PC-3 (cell line): ENCODE measurements at regions not wholly inside any gene's neighbourhood (a gene's known extent, or its start where the extent isn't known, plus 50 kb on each side); places are given as distances from the start of the nearest gene placed in this dataset.

Experiments
- EZH2 ChIP-seq: fragments of 300-600 bp; sonication (generic); IDR thresholded peaks from one replicate; pipeline ENCODE4 v1.6.1; 2017; ENCODE audit warnings: antibody characterized with exemption, mild to moderate bottlenecking, low read length; ENCODE audit not compliant: unreplicated experiment
- TF ChIP-seq, protein P1 (sequence below): fragments of 300-600 bp; sonication (generic); conservative IDR thresholded peaks from 2 replicates; pipeline ENCODE4 v1.5.1; 2017; ENCODE audit warnings: antibody characterized with exemption, low read depth, mild to moderate bottlenecking, low read length

DNA sequence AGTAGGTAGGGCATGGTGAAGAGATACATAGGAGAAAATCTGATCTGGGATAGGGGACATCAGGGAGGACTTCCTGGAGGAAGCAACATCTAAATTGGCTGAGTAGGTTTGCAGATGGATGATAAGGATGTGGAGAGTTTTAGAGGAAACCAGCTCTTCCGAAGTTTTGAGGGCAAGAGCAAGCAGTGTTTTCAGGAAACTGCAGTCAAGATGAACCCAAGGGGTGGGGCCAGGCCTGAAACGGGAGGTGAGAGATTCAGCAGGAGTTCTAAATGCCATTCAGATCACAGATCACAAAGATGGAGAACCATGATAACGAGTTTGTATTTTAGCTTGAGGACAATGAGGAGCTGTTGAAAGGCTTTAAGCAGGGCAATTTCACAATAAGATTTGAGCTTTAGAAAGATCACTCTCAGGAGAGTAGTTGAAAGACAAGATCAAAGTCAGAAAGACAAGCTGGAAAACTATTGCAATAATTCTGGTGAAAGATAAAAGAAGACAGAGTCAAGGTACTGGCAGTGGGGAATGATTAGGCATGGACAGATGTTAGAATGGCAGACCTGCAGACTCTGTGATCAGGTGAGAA, 70.1 kb upstream of the PLXNC1 start:
- TF ChIP-seq, protein P1, sequence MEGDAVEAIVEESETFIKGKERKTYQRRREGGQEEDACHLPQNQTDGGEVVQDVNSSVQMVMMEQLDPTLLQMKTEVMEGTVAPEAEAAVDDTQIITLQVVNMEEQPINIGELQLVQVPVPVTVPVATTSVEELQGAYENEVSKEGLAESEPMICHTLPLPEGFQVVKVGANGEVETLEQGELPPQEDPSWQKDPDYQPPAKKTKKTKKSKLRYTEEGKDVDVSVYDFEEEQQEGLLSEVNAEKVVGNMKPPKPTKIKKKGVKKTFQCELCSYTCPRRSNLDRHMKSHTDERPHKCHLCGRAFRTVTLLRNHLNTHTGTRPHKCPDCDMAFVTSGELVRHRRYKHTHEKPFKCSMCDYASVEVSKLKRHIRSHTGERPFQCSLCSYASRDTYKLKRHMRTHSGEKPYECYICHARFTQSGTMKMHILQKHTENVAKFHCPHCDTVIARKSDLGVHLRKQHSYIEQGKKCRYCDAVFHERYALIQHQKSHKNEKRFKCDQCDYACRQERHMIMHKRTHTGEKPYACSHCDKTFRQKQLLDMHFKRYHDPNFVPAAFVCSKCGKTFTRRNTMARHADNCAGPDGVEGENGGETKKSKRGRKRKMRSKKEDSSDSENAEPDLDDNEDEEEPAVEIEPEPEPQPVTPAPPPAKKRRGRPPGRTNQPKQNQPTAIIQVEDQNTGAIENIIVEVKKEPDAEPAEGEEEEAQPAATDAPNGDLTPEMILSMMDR: no peak
- TF ChIP-seq EZH2: no peak
